ENCODE measurements at regions not wholly inside any gene's neighbourhood (a gene's known extent, or its start where the extent isn't known, plus 50 kb on each side); places are given as distances from the start of the nearest gene placed in this dataset.
"Not testable (repeated sequence)": the region's sequence is repeated elsewhere in the genome, so short reads cannot be mapped to it uniquely, and the experiment has no call there.

- H3K27me3 ChIP-seq (ENCODE audit: control insufficient read depth, insufficient read depth, low read length) = no peaks in the 10 kb centered on the region
- DNase-seq (ENCODE audit: low read depth in 2 of 2) = no peak
- no peak overlapping the region for H3K4me2 ChIP-seq (ENCODE audit: extremely low read depth, insufficient read depth, low read length)
- H4K20me1 ChIP-seq (ENCODE audit: control insufficient read depth, extremely low read depth, insufficient read depth, low read length) = no peaks in the 10 kb centered on the region
- no peaks in the 10 kb centered on the region for H3K36me3 ChIP-seq (ENCODE audit: control insufficient read depth, insufficient read depth, low read length)
- TF ChIP-seq CTCF (conservative IDR thresholded peaks at IDR 0.05 in 1 of 2, IDR thresholded peaks at IDR 0.05 in 1 of 2; ENCODE audit: low read depth in 1 of 2, low read length in 2 of 2) (no peak), EZH2 (IDR thresholded peaks at IDR 0.05; ENCODE audit: low read length, missing control alignments) (no peak)
- no peak overlapping the region for H2AFZ ChIP-seq (ENCODE audit: low read length)
- H3K9ac ChIP-seq (ENCODE audit: insufficient read depth, low read length) = no peak overlapping the region
- H3K4me1 ChIP-seq (ENCODE audit: control insufficient read depth, extremely low read depth, insufficient read depth, low read length) = no peaks in the 10 kb centered on the region
- H3K27ac ChIP-seq (ENCODE audit: insufficient read depth, low read length) = no peak overlapping the region
- H3K9me3 ChIP-seq (ENCODE audit: control insufficient read depth, insufficient read depth, low read depth, low read length) = no peaks in the 10 kb centered on the region
- no peak overlapping the region for H3K4me3 ChIP-seq (replicated peaks in 1 of 4; ENCODE audit: control extremely low read depth in 1 of 4, insufficient read depth in 1 of 4, low read depth in 3 of 4, low read length in 4 of 4)
- no peaks in the 10 kb centered on the region for H3K79me2 ChIP-seq (ENCODE audit: control insufficient read depth, insufficient read depth, low read length)
These were observed 92.5 kb upstream of the CD82 start for GRCh38 chr11:44472916-44473315.

GRCh38 chr11:44474702-44475101 is 90.8 kb upstream of the CD82 start:
- H3K9me3 ChIP-seq (ENCODE audit: control insufficient read depth, insufficient read depth, low read depth, low read length) = no peaks in the 10 kb centered on the region
- no peak for TF ChIP-seq EZH2 (IDR thresholded peaks at IDR 0.05; ENCODE audit: low read length, missing control alignments)

GRCh38 chr11:44475114-44475686 is 90.3 kb upstream of the CD82 start:
- Histone ChIP-seq H3K4me2 (ENCODE audit: extremely low read depth, insufficient read depth, low read length) (no peak overlapping the region), H4K20me1 (ENCODE audit: control insufficient read depth, extremely low read depth, insufficient read depth, low read length) (no peaks in the 10 kb centered on the region), H3K4me1 (ENCODE audit: control insufficient read depth, extremely low read depth, insufficient read depth, low read length) (no peaks in the 10 kb centered on the region), H2AFZ (ENCODE audit: low read length) (no peak overlapping the region), H3K4me3 (replicated peaks in 1 of 4; ENCODE audit: control extremely low read depth in 1 of 4, insufficient read depth in 1 of 4, low read depth in 3 of 4, low read length in 4 of 4) (no peak overlapping the region), H3K27ac (ENCODE audit: insufficient read depth, low read length) (no peak overlapping the region), H3K36me3 (ENCODE audit: control insufficient read depth, insufficient read depth, low read length) (no peaks in the 10 kb centered on the region), H3K79me2 (ENCODE audit: control insufficient read depth, insufficient read depth, low read length) (no peaks in the 10 kb centered on the region), H3K27me3 (ENCODE audit: control insufficient read depth, insufficient read depth, low read length) (no peaks in the 10 kb centered on the region), H3K9me3 (ENCODE audit: control insufficient read depth, insufficient read depth, low read depth, low read length) (no peaks in the 10 kb centered on the region), H3K9ac (ENCODE audit: insufficient read depth, low read length) (no peak overlapping the region)
- DNase-seq (ENCODE audit: low read depth in 2 of 2) = no peak
- no peak for TF ChIP-seq EZH2 (IDR thresholded peaks at IDR 0.05; ENCODE audit: low read length, missing control alignments)

More at GRCh38 chr11:44474702-44475101, 90.8 kb upstream of the CD82 start:
- Histone ChIP-seq H3K9ac (ENCODE audit: insufficient read depth, low read length) (no peak overlapping the region), H3K27ac (ENCODE audit: insufficient read depth, low read length) (no peak overlapping the region), H3K27me3 (ENCODE audit: control insufficient read depth, insufficient read depth, low read length) (no peaks in the 10 kb centered on the region), H3K36me3 (ENCODE audit: control insufficient read depth, insufficient read depth, low read length) (no peaks in the 10 kb centered on the region), H3K79me2 (ENCODE audit: control insufficient read depth, insufficient read depth, low read length) (no peaks in the 10 kb centered on the region), H3K4me1 (ENCODE audit: control insufficient read depth, extremely low read depth, insufficient read depth, low read length) (no peaks in the 10 kb centered on the region), H4K20me1 (ENCODE audit: control insufficient read depth, extremely low read depth, insufficient read depth, low read length) (no peaks in the 10 kb centered on the region), H2AFZ (ENCODE audit: low read length) (no peak overlapping the region), H3K4me2 (ENCODE audit: extremely low read depth, insufficient read depth, low read length) (no peak overlapping the region), H3K4me3 (replicated peaks in 1 of 4; ENCODE audit: control extremely low read depth in 1 of 4, insufficient read depth in 1 of 4, low read depth in 3 of 4, low read length in 4 of 4) (no peak overlapping the region)
- DNase-seq (ENCODE audit: low read depth in 2 of 2) = no peak

- not testable (repeated sequence) for H3K9me3 ChIP-seq (ENCODE audit: control insufficient read depth, insufficient read depth, low read depth, low read length); H3K36me3 ChIP-seq (ENCODE audit: control insufficient read depth, insufficient read depth, low read length); H3K4me2 ChIP-seq (ENCODE audit: extremely low read depth, insufficient read depth, low read length); H3K4me3 ChIP-seq (replicated peaks in 1 of 4; ENCODE audit: control extremely low read depth in 1 of 4, insufficient read depth in 1 of 4, low read depth in 3 of 4, low read length in 4 of 4); H3K79me2 ChIP-seq (ENCODE audit: control insufficient read depth, insufficient read depth, low read length); H2AFZ ChIP-seq (ENCODE audit: low read length); H3K9ac ChIP-seq (ENCODE audit: insufficient read depth, low read length); H4K20me1 ChIP-seq (ENCODE audit: control insufficient read depth, extremely low read depth, insufficient read depth, low read length); H3K4me1 ChIP-seq (ENCODE audit: control insufficient read depth, extremely low read depth, insufficient read depth, low read length); H3K27ac ChIP-seq (ENCODE audit: insufficient read depth, low read length); H3K27me3 ChIP-seq (ENCODE audit: control insufficient read depth, insufficient read depth, low read length); DNase-seq (ENCODE audit: low read depth in 2 of 2)
These were observed 83.1 kb upstream of the CD82 start for GRCh38 chr11:44482338-44482737.

All from fibroblast of lung (primary cell).